ENCODE measurements at regions not wholly inside any gene's neighbourhood (a gene's known extent, or its start where the extent isn't known, plus 50 kb on each side); places are given as distances from the start of the nearest gene placed in this dataset.

GRCh38 chr17:31699886-31700285, 159.2 kb downstream of the COPRS start:
- H3K27me3 Mint-ChIP-seq (ENCODE audit: low read depth), result no peaks in the 10 kb centered on the region
- peaks cover 19% of the 10 kb centered on the region for H3K9me3 Mint-ChIP-seq
- no peak overlapping the region for H3K4me3 Mint-ChIP-seq
- H3K4me1 Mint-ChIP-seq, result peaks cover 31% of the 10 kb centered on the region
- no peaks in the 10 kb centered on the region for H3K36me3 Mint-ChIP-seq
- no peak for DNase-seq (ENCODE audit: low spot score in 2 of 2, unreplicated experiment in 2 of 2)
- H3K27ac Mint-ChIP-seq, result peak overlapping the region; percentile 75
- no peak for TF ChIP-seq CTCF (IDR thresholded peaks at IDR 0.05; ENCODE audit: unreplicated experiment)

- Mint-ChIP-seq H3K36me3 (no peaks in the 10 kb centered on the region), H3K27me3 (ENCODE audit: low read depth) (no peaks in the 10 kb centered on the region), H3K4me3 (no peak overlapping the region), H3K4me1 (peaks cover 31% of the 10 kb centered on the region), H3K9me3 (peaks cover 19% of the 10 kb centered on the region), H3K27ac (no peak overlapping the region)
- TF ChIP-seq CTCF (IDR thresholded peaks at IDR 0.05; ENCODE audit: unreplicated experiment), result no peak
- no peak for DNase-seq (ENCODE audit: low spot score in 2 of 2, unreplicated experiment in 2 of 2)
Observed at GRCh38 chr17:31699281-31699680, 159.8 kb downstream of the COPRS start.

GRCh38 chr17:31698751-31699150, 160.3 kb downstream of the COPRS start:
- Mint-ChIP-seq H3K27me3 (ENCODE audit: low read depth) (no peaks in the 10 kb centered on the region), H3K9me3 (peaks cover 19% of the 10 kb centered on the region), H3K4me1 (peaks cover 36% of the 10 kb centered on the region), H3K36me3 (no peaks in the 10 kb centered on the region), H3K4me3 (no peak overlapping the region), H3K27ac (no peak overlapping the region)
- no peak for TF ChIP-seq CTCF (IDR thresholded peaks at IDR 0.05; ENCODE audit: unreplicated experiment)
- no peak for DNase-seq (ENCODE audit: low spot score in 2 of 2, unreplicated experiment in 2 of 2)

GRCh38 chr17:31697838-31698237, 161.2 kb downstream of the COPRS start:
- Mint-ChIP-seq H3K27me3 (ENCODE audit: low read depth) (no peaks in the 10 kb centered on the region), H3K27ac (peak overlapping the region; percentile 95), H3K9me3 (peaks cover 11% of the 10 kb centered on the region), H3K4me3 (no peak overlapping the region), H3K4me1 (peaks cover 38% of the 10 kb centered on the region), H3K36me3 (no peaks in the 10 kb centered on the region)
- DNase-seq (ENCODE audit: low spot score in 2 of 2, unreplicated experiment in 2 of 2), result no peak
- TF ChIP-seq CTCF (IDR thresholded peaks at IDR 0.05; ENCODE audit: unreplicated experiment), result no peak

GRCh38 chr17:31696703-31697325, 162.2 kb downstream of the COPRS start:
- peaks cover 11% of the 10 kb centered on the region for H3K9me3 Mint-ChIP-seq
- peak overlapping the region; percentile 95 for H3K27ac Mint-ChIP-seq
- no peaks in the 10 kb centered on the region for H3K36me3 Mint-ChIP-seq
- TF ChIP-seq CTCF (IDR thresholded peaks at IDR 0.05; ENCODE audit: unreplicated experiment), result no peak
- H3K4me1 Mint-ChIP-seq, result peaks cover 43% of the 10 kb centered on the region
- H3K27me3 Mint-ChIP-seq (ENCODE audit: low read depth), result no peaks in the 10 kb centered on the region
- H3K4me3 Mint-ChIP-seq, result no peak overlapping the region
- no peak for DNase-seq (ENCODE audit: low spot score in 2 of 2, unreplicated experiment in 2 of 2)

GRCh38 chr17:31696184-31696602, 162.9 kb downstream of the COPRS start:
- H3K27me3 Mint-ChIP-seq (ENCODE audit: low read depth), result no peaks in the 10 kb centered on the region
- no peak for TF ChIP-seq CTCF (IDR thresholded peaks at IDR 0.05; ENCODE audit: unreplicated experiment)
- no peak overlapping the region for H3K4me3 Mint-ChIP-seq
- peak; percentile 54 to 81 for DNase-seq (ENCODE audit: low spot score in 2 of 2, unreplicated experiment in 2 of 2)
- H3K27ac Mint-ChIP-seq, result peak overlapping the region; percentile 95
- no peaks in the 10 kb centered on the region for H3K36me3 Mint-ChIP-seq
- H3K9me3 Mint-ChIP-seq, result peaks cover 10% of the 10 kb centered on the region
- peaks cover 44% of the 10 kb centered on the region for H3K4me1 Mint-ChIP-seq
